ENCODE measurements at regions not wholly inside any gene's neighbourhood (a gene's known extent, or its start where the extent isn't known, plus 50 kb on each side); places are given as distances from the start of the nearest gene placed in this dataset.

GRCh38 chr15:31245135-31245689 lies 81.4 kb upstream of the KLF13 start:
- DNase-seq (ENCODE audit: low read depth in 2 of 2) = no peak

GRCh38 chr15:31245756-31246155 lies 80.9 kb upstream of the KLF13 start:
- no peak for DNase-seq (ENCODE audit: low read depth in 2 of 2)

GRCh38 chr15:31247404-31247803 lies 79.2 kb upstream of the KLF13 start:
- no peak for DNase-seq (ENCODE audit: low read depth in 2 of 2)

GRCh38 chr15:31248263-31248662 lies 78.4 kb upstream of the KLF13 start:
- DNase-seq (ENCODE audit: low read depth in 2 of 2) = no peak

- DNase-seq (ENCODE audit: low read depth in 2 of 2) = no peak
Observed at GRCh38 chr15:31248951-31249350, 77.7 kb upstream of the KLF13 start.

- no peak for DNase-seq (ENCODE audit: low read depth in 2 of 2)
Observed at GRCh38 chr15:31250033-31250432, 76.6 kb upstream of the KLF13 start.

- DNase-seq (ENCODE audit: low read depth in 2 of 2) = no peak
Observed at GRCh38 chr15:31251165-31251564, 75.5 kb upstream of the KLF13 start.

GRCh38 chr15:31252171-31252785 lies 74.4 kb upstream of the KLF13 start:
- no peak for DNase-seq (ENCODE audit: low read depth in 2 of 2)

- no peak for DNase-seq (ENCODE audit: low read depth in 2 of 2)
Observed at GRCh38 chr15:31254431-31255175, 72.0 kb upstream of the KLF13 start.

- no peak for DNase-seq (ENCODE audit: low read depth in 2 of 2)
Observed at GRCh38 chr15:31255176-31255510, 71.5 kb upstream of the KLF13 start.

GRCh38 chr15:31255732-31256377 lies 70.8 kb upstream of the KLF13 start:
- no peak for DNase-seq (ENCODE audit: low read depth in 2 of 2)

GRCh38 chr15:31256378-31257265 lies 70.0 kb upstream of the KLF13 start:
- DNase-seq (ENCODE audit: low read depth in 2 of 2) = no peak

GRCh38 chr15:31257286-31257685 lies 69.3 kb upstream of the KLF13 start:
- no peak for DNase-seq (ENCODE audit: low read depth in 2 of 2)

GRCh38 chr15:31258260-31258659 lies 68.4 kb upstream of the KLF13 start:
- DNase-seq (ENCODE audit: low read depth in 2 of 2) = no peak

- DNase-seq (ENCODE audit: low read depth in 2 of 2) = no peak
Observed at GRCh38 chr15:31259562-31260252, 66.9 kb upstream of the KLF13 start.

- no peak for DNase-seq (ENCODE audit: low read depth in 2 of 2)
Observed at GRCh38 chr15:31260646-31261265, 65.9 kb upstream of the KLF13 start.

- no peak for DNase-seq (ENCODE audit: low read depth in 2 of 2)
Observed at GRCh38 chr15:31261266-31262142, 65.1 kb upstream of the KLF13 start.

- no peak for DNase-seq (ENCODE audit: low read depth in 2 of 2)
Observed at GRCh38 chr15:31262143-31262530, 64.5 kb upstream of the KLF13 start.

GRCh38 chr15:31262901-31263671 lies 63.5 kb upstream of the KLF13 start:
- DNase-seq (ENCODE audit: low read depth in 2 of 2) = no peak
